Erythroblast (primary cell): ENCODE measurements at regions not wholly inside any gene's neighbourhood (a gene's known extent, or its start where the extent isn't known, plus 50 kb on each side); places are given as distances from the start of the nearest gene placed in this dataset.
"Not testable (repeated sequence)": the region's sequence is repeated elsewhere in the genome, so short reads cannot be mapped to it uniquely, and the experiment has no call there.

Source experiments
- DNase-seq, 2 experiments: peaks; one replicate each; lab custom pipeline; 2025; lab: John Stamatoyannopoulos, UW
- GATA1 ChIP-seq: IDR thresholded peaks from 2 replicates; pipeline ENCODE4 v1.6.1; 2011; ENCODE audit warnings: low read depth, mild to moderate bottlenecking, control low read depth, low read length, moderate library complexity
- POLR2A ChIP-seq: IDR thresholded peaks from 2 replicates; pipeline ENCODE4 v1.6.1; 2011; ENCODE audit warnings: mild to moderate bottlenecking, low read length

GRCh38 chr1:83131692-83131955, 867.3 kb downstream of the TTLL7 start:
- TF ChIP-seq GATA1 (no peak), POLR2A (no peak)
- no peak for DNase-seq

GRCh38 chr1:83130886-83131691, 867.8 kb downstream of the TTLL7 start:
- DNase-seq, result no peak
- TF ChIP-seq GATA1 (no peak), POLR2A (no peak)

DNA sequence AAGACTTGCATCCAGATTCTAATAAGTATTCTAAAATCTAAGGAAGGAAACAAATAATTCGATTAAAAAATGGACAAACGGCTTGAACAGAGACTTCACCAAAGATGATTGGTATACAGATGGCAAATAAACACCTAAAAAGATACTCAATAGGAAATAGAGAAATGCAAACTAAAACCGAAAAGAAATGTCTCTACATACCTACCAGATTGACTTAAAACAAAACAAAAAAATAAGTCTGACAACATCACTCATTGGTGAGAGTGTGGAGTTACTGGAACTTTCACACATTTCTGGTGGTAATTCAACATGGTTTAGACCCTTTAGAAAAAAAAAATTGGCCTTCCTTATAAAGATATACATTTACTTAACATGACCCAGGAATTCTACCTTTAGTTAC, 869.8 kb downstream of the TTLL7 start:
- no peak for DNase-seq
- TF ChIP-seq POLR2A, result no peak
- TF ChIP-seq GATA1, result no peak

DNA sequence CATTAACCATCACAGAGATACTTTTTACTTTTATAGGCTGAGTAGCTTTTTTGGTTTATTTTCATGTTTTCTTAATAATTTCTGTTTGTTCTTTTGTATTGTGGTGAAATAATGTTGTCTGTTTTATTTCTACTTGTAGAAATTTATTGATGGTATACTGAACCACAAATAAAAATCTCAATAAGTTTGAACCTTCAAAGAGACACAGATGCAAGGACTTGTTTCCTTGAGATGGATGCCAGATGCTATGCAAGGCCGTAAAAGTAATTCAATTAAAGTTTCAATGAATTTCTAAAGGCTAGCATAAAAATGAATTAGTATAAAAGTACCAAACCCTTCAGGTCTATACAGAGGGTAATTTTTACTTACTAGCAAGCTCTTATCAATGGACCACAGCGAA, 873.5 kb downstream of the TTLL7 start:
- TF ChIP-seq POLR2A (no peak), GATA1 (no peak)
- DNase-seq, result no peak

DNA sequence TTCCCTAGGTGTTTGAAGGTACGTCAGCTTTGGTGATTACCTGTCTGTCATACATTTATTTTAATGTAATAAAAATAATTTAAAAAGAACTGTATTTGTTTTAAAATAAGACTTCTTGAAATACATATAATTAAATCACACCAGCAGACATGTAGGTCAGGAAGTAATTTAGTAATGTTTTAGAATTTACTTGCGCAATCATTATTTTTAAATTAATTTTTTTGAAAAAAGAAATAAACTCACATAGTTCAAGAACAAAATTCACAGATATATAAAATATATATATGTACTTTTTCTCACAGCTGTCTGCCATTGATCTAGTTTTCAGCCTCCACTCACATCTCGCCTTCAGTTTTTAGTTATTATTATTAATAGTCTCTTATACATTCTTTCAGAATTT, 875.9 kb downstream of the TTLL7 start:
- no peak for TF ChIP-seq POLR2A
- TF ChIP-seq GATA1, result no peak
- DNase-seq, result no peak

DNA sequence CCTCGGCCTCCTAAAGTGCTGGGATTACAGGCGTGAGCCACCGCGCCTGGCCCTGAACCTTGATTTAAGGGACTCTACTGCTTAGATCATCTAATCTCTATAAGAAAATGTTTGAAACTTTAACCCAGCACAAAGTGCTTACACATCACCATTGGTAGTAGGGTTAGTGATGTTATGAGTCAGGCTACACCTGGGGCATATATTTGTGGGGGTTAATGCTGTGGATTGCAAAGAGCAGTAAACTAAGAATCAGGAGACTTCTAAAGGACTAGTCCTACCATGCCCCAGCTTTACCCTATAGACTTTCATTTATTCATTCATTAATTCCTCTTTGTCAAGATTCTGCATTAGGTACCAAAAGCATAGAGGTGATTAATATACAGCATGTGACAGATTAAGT, 880.5 kb downstream of the TTLL7 start:
- no peak for DNase-seq
- no peak for TF ChIP-seq GATA1
- TF ChIP-seq POLR2A, result no peak

DNA sequence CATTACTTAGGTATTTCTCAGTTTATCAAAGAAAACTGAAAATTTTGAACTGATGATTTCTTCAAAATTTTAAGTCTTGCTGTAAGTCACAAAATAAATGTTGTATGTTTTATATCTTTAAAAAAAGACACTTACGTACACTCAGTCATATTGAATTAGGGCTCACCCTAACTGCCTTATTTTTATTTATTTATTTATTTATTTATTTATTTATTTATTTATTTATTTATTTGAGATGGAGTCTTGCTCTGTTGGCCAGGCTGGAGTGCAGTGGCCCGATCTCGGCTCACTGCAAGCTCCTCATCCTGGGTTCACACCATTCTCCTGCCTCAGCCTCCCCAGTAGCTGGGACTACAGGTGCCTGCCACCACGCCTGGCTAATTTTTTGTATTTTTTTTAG, 881.9 kb downstream of the TTLL7 start:
- DNase-seq, result not testable (repeated sequence)

DNA sequence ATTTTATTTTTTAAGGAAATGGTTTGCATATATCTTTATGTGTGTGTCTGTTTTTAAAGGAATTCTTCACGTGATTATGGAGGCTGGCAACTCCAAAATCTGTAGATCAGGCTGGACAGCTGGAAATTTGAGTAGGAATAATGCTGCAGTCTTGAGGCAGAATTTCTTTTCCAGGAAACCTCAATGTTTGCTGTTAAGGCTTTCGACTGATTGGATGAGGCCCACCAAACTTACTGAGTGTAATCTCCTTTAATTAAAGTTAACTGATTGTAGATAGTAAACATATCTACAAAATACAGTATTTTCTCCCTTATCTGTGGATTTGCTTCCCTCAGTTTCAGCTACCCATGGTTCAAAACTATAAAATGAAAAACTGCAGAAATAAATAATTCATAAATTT, 883.1 kb downstream of the TTLL7 start:
- no peak for DNase-seq
- TF ChIP-seq GATA1, result no peak
- no peak for TF ChIP-seq POLR2A

GRCh38 chr1:83114136-83114834, 884.6 kb downstream of the TTLL7 start:
- TF ChIP-seq POLR2A, result no peak
- TF ChIP-seq GATA1, result no peak
- DNase-seq, result no peak

GRCh38 chr1:83113652-83114051, 885.3 kb downstream of the TTLL7 start:
- DNase-seq, result no peak
- TF ChIP-seq POLR2A, result no peak
- no peak for TF ChIP-seq GATA1

GRCh38 chr1:83112248-83112885, 886.6 kb downstream of the TTLL7 start:
- no peak for DNase-seq
- TF ChIP-seq GATA1, result no peak
- no peak for TF ChIP-seq POLR2A

DNA sequence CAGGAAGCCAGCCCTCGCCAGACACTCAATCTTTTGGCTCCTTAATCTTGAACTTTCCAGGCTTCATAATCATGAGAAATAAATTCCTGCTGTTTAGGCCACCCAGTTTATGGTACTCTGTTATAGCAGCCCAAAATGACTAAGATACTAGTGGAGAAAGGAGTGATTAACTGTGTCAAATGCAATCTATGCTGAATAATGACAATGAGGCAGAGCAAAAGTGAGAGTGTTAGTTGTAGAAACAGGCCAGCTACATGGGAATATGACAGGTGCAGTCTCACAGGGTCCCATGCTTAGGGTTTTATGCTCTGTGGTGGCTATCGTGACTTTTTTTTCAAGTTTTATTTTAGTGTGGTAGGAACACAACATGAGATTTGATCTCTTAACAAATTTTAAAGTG, 888.8 kb downstream of the TTLL7 start:
- no peak for TF ChIP-seq POLR2A
- TF ChIP-seq GATA1, result no peak
- no peak for DNase-seq

- no peak for DNase-seq
- TF ChIP-seq POLR2A (no peak), GATA1 (no peak)
These were observed 889.2 kb downstream of the TTLL7 start for GRCh38 chr1:83109692-83110091.

- DNase-seq, result no peak
- TF ChIP-seq GATA1 (no peak), POLR2A (no peak)
These were observed 894.4 kb downstream of the TTLL7 start for GRCh38 chr1:83104558-83104957.
